ENCODE measurements at regions not wholly inside any gene's neighbourhood (a gene's known extent, or its start where the extent isn't known, plus 50 kb on each side); places are given as distances from the start of the nearest gene placed in this dataset.
"Not testable (repeated sequence)": the region's sequence is repeated elsewhere in the genome, so short reads cannot be mapped to it uniquely, and the experiment has no call there.

- TF ChIP-seq POLR2A, CTCF (IDR thresholded peaks at IDR 0.05): not testable (repeated sequence)
Observed at GRCh38 chr20:30641522-30641921, 615.9 kb upstream of the DEFB115 start.

Measured in body of pancreas (tissue), 4 donors.